HG02852 (cell line): ENCODE measurements at regions not wholly inside any gene's neighbourhood (a gene's known extent, or its start where the extent isn't known, plus 50 kb on each side); places are given as distances from the start of the nearest gene placed in this dataset.
"Not testable (repeated sequence)": the region's sequence is repeated elsewhere in the genome, so short reads cannot be mapped to it uniquely, and the experiment has no call there.

Experiments used
- ATAC-seq: cut with Tn5 transposase; IDR thresholded peaks from one replicate; pipeline ENCODE4 v1.9.1; 2021; ENCODE audit warnings: mild to moderate bottlenecking, moderate library complexity; ENCODE audit not compliant: unreplicated experiment

DNA sequence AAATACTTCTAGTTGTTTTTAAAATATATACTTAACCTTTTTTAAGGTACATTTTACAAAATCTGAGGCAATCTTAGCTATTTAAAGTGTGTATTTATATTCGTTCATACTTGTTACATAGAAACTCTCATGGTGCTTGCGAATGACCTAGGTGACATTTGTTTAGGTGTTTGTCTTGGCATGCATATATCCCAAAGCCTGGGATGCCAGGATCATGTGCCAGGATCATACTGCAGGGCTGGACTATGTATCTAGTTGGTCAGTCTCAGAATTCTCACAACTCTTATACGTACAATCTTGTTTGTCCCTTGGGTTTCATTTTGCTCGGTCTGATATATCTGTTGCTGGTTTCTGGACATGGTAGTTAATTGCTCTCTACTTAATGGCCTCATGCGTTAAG lies 109.9 kb upstream of the WIPF3 start:
- not testable (repeated sequence) for ATAC-seq

GRCh38 chr7:29699723-29700122 lies 106.6 kb upstream of the WIPF3 start:
- ATAC-seq = not testable (repeated sequence)

- ATAC-seq = not testable (repeated sequence)
These were observed 104.8 kb upstream of the WIPF3 start for GRCh38 chr7:29701540-29701939.

DNA sequence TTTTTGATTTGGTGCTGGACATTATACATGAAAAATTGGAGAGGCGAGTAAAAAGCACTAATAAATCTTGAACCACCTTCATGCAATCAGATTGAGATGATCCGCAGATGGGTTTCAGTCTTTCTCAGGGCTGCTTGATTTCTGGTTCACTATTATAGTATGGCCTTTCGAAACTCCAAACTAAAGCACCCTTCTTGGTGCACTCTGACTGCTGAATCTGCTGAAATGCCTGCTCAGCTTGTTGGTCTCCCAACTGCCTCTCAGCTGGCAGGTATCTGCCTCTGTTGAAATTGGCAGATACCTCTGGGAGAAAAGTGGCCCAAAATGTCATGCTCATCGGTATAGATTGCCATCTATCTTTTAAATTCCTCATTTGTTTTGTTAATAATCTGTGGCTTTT lies 102.5 kb upstream of the WIPF3 start:
- ATAC-seq = not testable (repeated sequence)

GRCh38 chr7:29709002-29709401 lies 97.3 kb upstream of the WIPF3 start:
- ATAC-seq = not testable (repeated sequence)

DNA sequence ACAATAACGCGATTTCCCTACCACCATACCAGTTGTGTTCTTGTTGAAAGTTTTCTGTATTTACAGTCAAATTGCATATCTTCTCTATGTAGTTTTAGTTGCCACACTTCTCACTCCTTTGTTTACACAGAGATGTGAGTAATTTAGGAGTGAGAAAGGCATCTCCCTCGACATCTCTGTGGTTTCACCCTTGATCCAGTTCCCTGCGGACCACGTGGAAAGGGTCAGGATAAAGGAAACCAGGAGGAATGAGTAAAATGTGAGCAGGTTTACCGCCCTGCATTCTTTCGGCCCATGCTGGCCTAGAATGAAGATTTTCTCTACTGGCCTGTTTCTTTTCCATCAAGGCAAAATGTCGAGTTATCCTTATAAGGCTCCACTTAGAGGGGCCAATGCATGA lies 83.2 kb upstream of the WIPF3 start:
- ATAC-seq = not testable (repeated sequence)

DNA sequence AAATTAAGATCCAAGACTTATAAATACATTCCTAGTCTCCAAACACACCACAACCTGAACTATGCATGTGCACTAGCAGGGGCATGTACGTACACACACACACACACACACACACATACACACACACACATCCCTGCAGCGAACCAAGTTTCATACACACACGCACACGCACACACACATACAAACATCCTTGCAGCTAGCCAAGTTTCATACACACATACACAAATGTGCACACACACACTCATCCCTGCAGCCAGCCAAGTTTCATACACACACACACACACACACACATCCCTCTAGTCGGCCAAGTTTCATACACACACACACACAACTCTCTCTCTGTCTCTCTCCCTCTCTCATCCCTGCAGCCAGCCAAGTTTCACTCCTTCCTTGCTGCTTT lies 82.7 kb upstream of the WIPF3 start:
- no peak for ATAC-seq

DNA sequence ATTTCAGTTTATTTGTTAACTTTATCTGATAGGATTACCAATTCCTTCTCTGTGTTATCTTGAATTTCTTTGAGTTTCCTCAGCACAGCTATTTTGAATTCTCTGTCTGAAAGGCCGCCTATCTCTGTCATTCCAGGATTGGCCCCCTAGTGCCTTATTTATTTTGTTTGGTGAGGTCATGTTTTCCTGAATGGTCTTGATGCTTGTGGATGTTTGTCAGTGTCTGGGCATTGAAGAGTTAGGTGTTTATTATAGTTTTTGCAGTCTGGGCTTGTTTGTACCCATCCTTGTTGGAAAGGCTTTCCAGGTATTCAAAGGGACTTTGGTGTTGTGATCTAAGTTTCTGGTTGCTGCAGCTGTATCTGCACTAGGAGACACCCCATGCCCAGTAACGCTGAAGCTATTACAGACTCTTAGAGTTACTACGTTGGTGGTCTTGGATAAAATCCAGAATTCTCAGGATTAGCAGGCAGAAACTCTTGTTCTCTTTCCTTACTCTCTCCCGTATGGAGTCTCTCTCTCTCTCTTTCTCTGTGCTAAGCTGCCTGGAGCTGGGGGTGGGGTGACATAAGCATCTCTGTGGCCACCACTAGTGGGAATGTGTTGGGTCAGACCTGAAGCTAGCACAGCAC lies 76.7 kb upstream of the WIPF3 start:
- ATAC-seq = not testable (repeated sequence)

GRCh38 chr7:29734246-29734731 lies 72.0 kb upstream of the WIPF3 start:
- no peak for ATAC-seq

GRCh38 chr7:29747645-29748245 lies 58.6 kb upstream of the WIPF3 start:
- ATAC-seq = not testable (repeated sequence)

- no peak for ATAC-seq
These were observed 57.8 kb upstream of the WIPF3 start for GRCh38 chr7:29748286-29749099.

- ATAC-seq = no peak
These were observed 56.5 kb upstream of the WIPF3 start for GRCh38 chr7:29749701-29750321.

GRCh38 chr7:29750373-29750940 lies 55.9 kb upstream of the WIPF3 start:
- not testable (repeated sequence) for ATAC-seq

GRCh38 chr7:29751012-29751411 lies 55.3 kb upstream of the WIPF3 start:
- not testable (repeated sequence) for ATAC-seq

GRCh38 chr7:29754874-29755490 lies 51.3 kb upstream of the WIPF3 start:
- ATAC-seq = no peak
